Peyer's patch (tissue), 4 donors: ENCODE measurements at regions not wholly inside any gene's neighbourhood (a gene's known extent, or its start where the extent isn't known, plus 50 kb on each side); places are given as distances from the start of the nearest gene placed in this dataset.
"Not testable (repeated sequence)": the region's sequence is repeated elsewhere in the genome, so short reads cannot be mapped to it uniquely, and the experiment has no call there.

ENCODE experiments used
- POLR2A ChIP-seq, 2 donors: fragments of 450-650 bp; IDR thresholded peaks; one replicate each; pipeline ENCODE4 v1.5.1; 2017; ENCODE audit warnings: antibody characterized with exemption in 2 of 2, mild to moderate bottlenecking in 2 of 2, moderate library complexity in 2 of 2
- TF ChIP-seq, protein P1 (sequence below), 6 experiments: fragments of 450-650 bp in 4 of 6; fragments of 200-600 bp in 2 of 6; sonication (generic) in 1 of 6; IDR thresholded peaks; one replicate each; pipeline ENCODE4 v1.5.1; 2017 to 2019; ENCODE audit warnings: antibody characterized with exemption in 6 of 6, mild to moderate bottlenecking in 3 of 6, moderate library complexity in 1 of 6

- TF ChIP-seq, protein P1, sequence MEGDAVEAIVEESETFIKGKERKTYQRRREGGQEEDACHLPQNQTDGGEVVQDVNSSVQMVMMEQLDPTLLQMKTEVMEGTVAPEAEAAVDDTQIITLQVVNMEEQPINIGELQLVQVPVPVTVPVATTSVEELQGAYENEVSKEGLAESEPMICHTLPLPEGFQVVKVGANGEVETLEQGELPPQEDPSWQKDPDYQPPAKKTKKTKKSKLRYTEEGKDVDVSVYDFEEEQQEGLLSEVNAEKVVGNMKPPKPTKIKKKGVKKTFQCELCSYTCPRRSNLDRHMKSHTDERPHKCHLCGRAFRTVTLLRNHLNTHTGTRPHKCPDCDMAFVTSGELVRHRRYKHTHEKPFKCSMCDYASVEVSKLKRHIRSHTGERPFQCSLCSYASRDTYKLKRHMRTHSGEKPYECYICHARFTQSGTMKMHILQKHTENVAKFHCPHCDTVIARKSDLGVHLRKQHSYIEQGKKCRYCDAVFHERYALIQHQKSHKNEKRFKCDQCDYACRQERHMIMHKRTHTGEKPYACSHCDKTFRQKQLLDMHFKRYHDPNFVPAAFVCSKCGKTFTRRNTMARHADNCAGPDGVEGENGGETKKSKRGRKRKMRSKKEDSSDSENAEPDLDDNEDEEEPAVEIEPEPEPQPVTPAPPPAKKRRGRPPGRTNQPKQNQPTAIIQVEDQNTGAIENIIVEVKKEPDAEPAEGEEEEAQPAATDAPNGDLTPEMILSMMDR (IDR thresholded peaks at IDR 0.05): not testable (repeated sequence)
- not testable (repeated sequence) for TF ChIP-seq POLR2A (IDR thresholded peaks at IDR 0.05)
Observed at GRCh38 chr10:94165158-94165611, 171.5 kb downstream of the PLCE1 start.
